SJSA1 (cell line): ENCODE measurements at regions not wholly inside any gene's neighbourhood (a gene's known extent, or its start where the extent isn't known, plus 50 kb on each side); places are given as distances from the start of the nearest gene placed in this dataset.
"Not testable (repeated sequence)": the region's sequence is repeated elsewhere in the genome, so short reads cannot be mapped to it uniquely, and the experiment has no call there.

ENCODE experiments used
- DNase-seq, 2 experiments: peaks; one replicate each; pipeline ENCODE4 v3.0.0-alpha.2; 2015 to 2020; ENCODE audit warnings: low spot score in 2 of 2, low read depth in 1 of 2
- H3K27ac ChIP-seq: fragments of 250-450 bp; sonication (Bioruptor Pico); 2 replicates; pipeline ENCODE4 v1.5.1; 2020; ENCODE audit warnings: mild to moderate bottlenecking, moderate library complexity
- H3K27me3 ChIP-seq: fragments of 250-450 bp; sonication (Bioruptor Pico); replicated peaks from 2 replicates; pipeline ENCODE4 v1.5.1; 2020; ENCODE audit warnings: mild to moderate bottlenecking, moderate library complexity
- H3K36me3 ChIP-seq: fragments of 250-450 bp; sonication (Bioruptor Pico); 2 replicates; pipeline ENCODE4 v1.5.1; 2020; ENCODE audit warnings: mild to moderate bottlenecking
- H3K4me1 ChIP-seq: fragments of 250-450 bp; sonication (Bioruptor Pico); replicated peaks from 2 replicates; pipeline ENCODE4 v1.6.1; 2021; ENCODE audit warnings: mild to moderate bottlenecking
- H3K4me3 ChIP-seq: fragments of 250-450 bp; sonication (Bioruptor Pico); 2 replicates; pipeline ENCODE4 v1.5.1; 2020; ENCODE audit warnings: mild to moderate bottlenecking
- H3K9me3 ChIP-seq: fragments of 250-450 bp; sonication (Bioruptor Pico); replicated peaks from 2 replicates; pipeline ENCODE4 v1.5.1; 2020; ENCODE audit warnings: mild to moderate bottlenecking

DNA sequence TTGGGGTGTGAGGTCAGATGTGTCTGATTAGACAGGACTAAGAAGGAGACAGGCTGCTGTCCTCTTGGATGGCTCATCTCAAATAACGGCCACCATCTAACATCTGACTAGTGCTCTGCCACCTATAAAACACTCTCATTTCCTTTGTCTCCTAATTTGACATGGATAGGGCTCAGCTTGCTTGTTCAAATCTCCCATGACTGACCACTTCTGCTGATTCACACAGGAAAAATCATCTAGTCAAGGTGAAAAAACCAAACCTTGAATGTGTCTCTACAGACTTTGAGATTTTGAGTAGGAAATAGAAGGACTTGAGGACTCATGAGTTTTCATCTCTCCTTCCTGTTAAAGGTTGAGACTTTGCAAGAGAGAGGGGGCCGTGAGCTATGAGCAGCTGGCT lies 150.6 kb downstream of the IER5 start:
- Histone ChIP-seq H3K4me1 (no peaks in the 10 kb centered on the region), H3K36me3 (no peaks in the 10 kb centered on the region), H3K4me3 (no peak overlapping the region), H3K9me3 (no peaks in the 10 kb centered on the region), H3K27ac (no peak overlapping the region), H3K27me3 (0 out of 2 replicates have a peak, but pooled peaks cover 3% of the 10 kb centered on the region)
- DNase-seq, result no peak

- H3K9me3 ChIP-seq, H3K27me3 ChIP-seq, H3K4me3 ChIP-seq, H3K4me1 ChIP-seq, H3K27ac ChIP-seq, DNase-seq, H3K36me3 ChIP-seq: not testable (repeated sequence)
Observed at GRCh38 chr1:181246320-181246719, 157.8 kb downstream of the IER5 start.

DNA sequence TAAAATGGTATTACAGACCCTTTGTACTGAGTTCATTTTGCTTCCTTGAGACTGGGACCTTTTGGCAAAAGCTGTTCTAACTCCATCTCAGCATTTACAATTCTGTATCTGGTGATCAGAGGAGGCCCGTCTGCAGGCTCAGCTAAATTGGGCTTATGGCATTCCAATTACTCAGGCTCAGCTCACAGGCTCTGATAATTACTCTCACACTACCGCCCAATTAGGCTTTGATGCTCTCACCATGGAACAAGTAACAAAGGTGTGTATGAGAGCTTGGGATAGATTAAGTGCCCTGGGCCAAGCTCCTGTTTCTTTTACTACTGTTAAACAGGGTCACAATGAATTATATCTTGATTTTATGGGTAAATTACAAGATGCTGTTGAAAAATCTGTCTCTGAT lies 159.9 kb downstream of the IER5 start:
- not testable (repeated sequence) for DNase-seq, H3K9me3 ChIP-seq, H3K4me1 ChIP-seq, H3K27ac ChIP-seq, H3K36me3 ChIP-seq, H3K4me3 ChIP-seq, H3K27me3 ChIP-seq

DNA sequence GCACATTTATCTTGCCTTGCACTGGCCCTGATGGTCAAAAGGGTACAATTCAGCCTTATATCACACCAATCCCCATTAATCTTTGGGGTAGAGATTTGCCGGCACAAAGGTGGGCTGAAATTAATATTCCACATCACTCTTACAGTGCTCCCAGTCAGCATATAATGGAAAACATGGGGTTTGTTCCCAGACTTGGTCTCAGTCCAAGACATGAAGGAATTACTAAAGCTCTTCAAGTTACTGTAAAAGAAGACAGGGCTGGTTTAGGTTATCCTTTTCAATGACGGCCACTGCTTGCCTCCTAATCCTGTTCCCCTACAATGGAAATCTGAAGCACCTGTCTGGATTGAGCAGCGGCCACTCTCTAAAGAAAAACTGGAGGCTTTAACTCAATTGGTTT lies 160.7 kb downstream of the IER5 start:
- Histone ChIP-seq H3K36me3 (no peaks in the 10 kb centered on the region), H3K9me3 (no peaks in the 10 kb centered on the region), H3K4me3 (no peak overlapping the region), H3K4me1 (no peaks in the 10 kb centered on the region), H3K27ac (no peak overlapping the region), H3K27me3 (no peaks in the 10 kb centered on the region)
- DNase-seq, result no peak

DNA sequence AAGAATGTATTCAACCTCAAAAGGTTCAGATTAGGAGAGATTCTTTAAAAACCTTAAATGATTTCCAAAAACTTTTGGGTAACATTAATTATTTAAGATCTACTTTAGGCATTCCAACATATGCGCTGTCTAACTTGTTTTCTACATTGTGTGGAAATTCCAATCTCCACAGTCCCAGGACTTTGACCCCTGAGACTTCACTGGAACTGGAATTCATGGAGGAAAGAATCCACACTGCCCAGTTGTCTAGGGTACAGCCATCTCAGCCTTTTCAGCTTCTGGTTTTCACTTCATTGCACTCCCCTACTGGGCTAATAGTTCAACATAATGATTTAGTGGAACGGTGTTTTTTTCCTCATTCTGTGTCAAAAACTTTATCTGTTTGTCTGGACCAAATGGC lies 161.5 kb downstream of the IER5 start:
- no peaks in the 10 kb centered on the region for H3K27me3 ChIP-seq
- H3K9me3 ChIP-seq, result no peaks in the 10 kb centered on the region
- no peaks in the 10 kb centered on the region for H3K36me3 ChIP-seq
- H3K4me1 ChIP-seq, result no peaks in the 10 kb centered on the region
- no peak overlapping the region for H3K4me3 ChIP-seq
- DNase-seq, result no peak
- no peak overlapping the region for H3K27ac ChIP-seq

- H3K4me1 ChIP-seq, result no peaks in the 10 kb centered on the region
- no peak for DNase-seq
- no peaks in the 10 kb centered on the region for H3K9me3 ChIP-seq
Observed at GRCh38 chr1:181251001-181251712, 162.7 kb downstream of the IER5 start.

GRCh38 chr1:181251713-181252075 lies 163.2 kb downstream of the IER5 start:
- Histone ChIP-seq H3K9me3 (no peaks in the 10 kb centered on the region), H3K27ac (no peak overlapping the region), H3K4me3 (no peak overlapping the region), H3K36me3 (no peaks in the 10 kb centered on the region), H3K4me1 (no peaks in the 10 kb centered on the region), H3K27me3 (no peaks in the 10 kb centered on the region)
- DNase-seq, result no peak

More at GRCh38 chr1:181251001-181251712, 162.7 kb downstream of the IER5 start:
- no peaks in the 10 kb centered on the region for H3K27me3 ChIP-seq
- H3K4me3 ChIP-seq, result no peak overlapping the region
- no peak overlapping the region for H3K27ac ChIP-seq
- H3K36me3 ChIP-seq, result no peaks in the 10 kb centered on the region

- not testable (repeated sequence) for H3K4me1 ChIP-seq, H3K4me3 ChIP-seq, H3K27me3 ChIP-seq, H3K9me3 ChIP-seq, H3K27ac ChIP-seq, H3K36me3 ChIP-seq, DNase-seq
Observed at GRCh38 chr1:181253601-181254000, 165.1 kb downstream of the IER5 start.

DNA sequence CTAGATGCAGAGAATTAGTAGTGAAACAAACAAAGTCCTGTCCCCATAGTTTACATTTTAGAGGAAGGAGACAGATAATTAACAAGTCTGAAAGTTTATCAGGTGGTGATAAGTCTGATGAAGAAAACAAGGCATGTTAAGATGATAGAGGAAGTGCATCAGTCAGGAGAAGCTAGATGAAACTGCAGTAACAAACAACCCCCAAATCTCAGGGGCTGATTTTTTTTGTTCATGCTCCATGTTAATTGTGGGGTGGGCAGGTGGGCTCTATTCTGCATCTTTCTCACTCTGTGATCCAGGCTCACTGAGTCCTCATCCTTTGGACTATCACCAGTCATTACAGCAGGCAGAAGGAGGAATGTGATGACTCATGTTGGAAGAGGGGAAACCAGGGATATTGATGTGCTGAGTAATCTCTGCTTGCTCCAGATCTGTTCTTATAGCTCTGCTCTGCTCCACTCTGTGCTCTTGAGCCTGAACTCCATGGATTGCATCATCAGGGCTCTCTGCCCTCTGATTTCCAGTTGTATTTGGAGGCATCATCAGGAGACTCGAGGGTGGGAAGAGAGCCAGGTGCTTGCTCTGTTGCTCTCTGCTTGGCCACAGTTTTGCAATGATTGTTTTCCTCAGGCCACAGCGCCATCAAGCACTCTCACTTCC lies 166.9 kb downstream of the IER5 start:
- Histone ChIP-seq H3K4me3 (no peak overlapping the region), H3K4me1 (no peaks in the 10 kb centered on the region), H3K36me3 (no peaks in the 10 kb centered on the region), H3K9me3 (no peaks in the 10 kb centered on the region), H3K27me3 (no peaks in the 10 kb centered on the region), H3K27ac (no peak overlapping the region)
- DNase-seq, result no peak

DNA sequence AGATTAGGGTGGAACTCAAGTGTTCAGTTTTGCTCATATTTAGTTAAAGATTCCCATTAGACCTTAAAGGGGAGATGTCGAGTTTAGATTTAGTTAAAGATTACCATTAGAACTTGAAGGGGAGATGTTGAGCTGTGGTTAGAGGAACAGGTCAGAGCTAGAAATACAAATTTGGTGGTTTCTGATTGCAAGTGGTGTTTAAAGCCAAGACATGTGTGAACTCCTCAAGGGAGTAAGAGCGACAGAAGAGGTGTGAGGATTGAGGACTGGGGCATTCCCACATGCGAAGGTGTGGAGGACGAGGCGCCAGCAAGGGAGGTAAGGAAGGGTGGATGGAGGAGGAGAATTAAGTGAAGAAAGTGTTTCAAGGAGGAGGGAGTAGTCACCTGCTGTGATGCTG lies 168.6 kb downstream of the IER5 start:
- H3K27ac ChIP-seq, result no peak overlapping the region
- H3K4me1 ChIP-seq, result no peaks in the 10 kb centered on the region
- no peaks in the 10 kb centered on the region for H3K36me3 ChIP-seq
- H3K4me3 ChIP-seq, result no peak overlapping the region
- no peaks in the 10 kb centered on the region for H3K9me3 ChIP-seq
- no peak for DNase-seq
- H3K27me3 ChIP-seq, result no peaks in the 10 kb centered on the region

DNA sequence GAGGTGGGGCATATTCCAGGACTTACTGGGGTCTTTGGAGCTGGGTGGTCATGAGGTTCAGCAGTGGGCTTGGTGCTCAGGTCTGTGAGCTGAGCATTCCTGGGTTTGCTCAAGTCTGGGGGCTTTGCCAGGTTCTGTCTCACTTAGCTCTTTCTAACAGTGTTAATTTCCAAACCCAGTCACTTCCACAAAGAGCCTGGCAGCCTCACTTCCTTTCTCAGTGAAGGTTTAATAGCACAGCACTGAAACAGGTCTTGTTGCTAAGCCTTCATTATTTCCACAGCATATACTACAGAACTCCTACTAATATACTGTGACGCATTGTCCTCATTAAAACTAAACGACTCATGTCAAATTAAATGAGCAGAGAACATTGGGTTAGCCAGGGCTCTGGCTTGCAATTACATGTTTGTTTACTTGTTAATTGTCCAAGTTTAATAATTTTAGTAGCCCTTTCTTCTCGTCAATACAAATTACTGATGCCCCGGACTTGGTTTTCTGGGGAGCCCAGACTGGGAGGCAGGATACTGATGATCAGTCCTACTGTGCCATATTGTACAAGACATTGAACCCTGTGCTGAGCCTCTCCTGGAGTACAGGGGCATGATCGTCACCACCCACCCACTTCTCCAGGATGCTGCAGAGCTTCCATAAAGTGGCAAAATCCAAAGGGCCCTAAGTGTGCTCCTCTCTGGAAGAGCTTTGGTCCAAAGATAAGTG lies 170.7 kb downstream of the IER5 start:
- Histone ChIP-seq H3K9me3 (no peaks in the 10 kb centered on the region), H3K36me3 (no peaks in the 10 kb centered on the region)
- DNase-seq, result no peak

GRCh38 chr1:181260271-181260670 lies 171.8 kb downstream of the IER5 start:
- Histone ChIP-seq H3K27me3 (no peaks in the 10 kb centered on the region), H3K27ac (no peak overlapping the region), H3K9me3 (no peaks in the 10 kb centered on the region), H3K4me3 (no peak overlapping the region), H3K4me1 (no peaks in the 10 kb centered on the region), H3K36me3 (no peaks in the 10 kb centered on the region)
- no peak for DNase-seq

More for the DNA sequence above, 170.7 kb downstream of the IER5 start:
- Histone ChIP-seq H3K4me3 (no peak overlapping the region), H3K4me1 (no peaks in the 10 kb centered on the region), H3K27ac (no peak overlapping the region), H3K27me3 (no peaks in the 10 kb centered on the region)

- no peak overlapping the region for H3K4me3 ChIP-seq
- H3K27me3 ChIP-seq, result no peaks in the 10 kb centered on the region
- no peaks in the 10 kb centered on the region for H3K9me3 ChIP-seq
- H3K4me1 ChIP-seq, result no peaks in the 10 kb centered on the region
- DNase-seq, result no peak
- no peaks in the 10 kb centered on the region for H3K36me3 ChIP-seq
- no peak overlapping the region for H3K27ac ChIP-seq
Observed at GRCh38 chr1:181260994-181261393, 172.5 kb downstream of the IER5 start.

DNA sequence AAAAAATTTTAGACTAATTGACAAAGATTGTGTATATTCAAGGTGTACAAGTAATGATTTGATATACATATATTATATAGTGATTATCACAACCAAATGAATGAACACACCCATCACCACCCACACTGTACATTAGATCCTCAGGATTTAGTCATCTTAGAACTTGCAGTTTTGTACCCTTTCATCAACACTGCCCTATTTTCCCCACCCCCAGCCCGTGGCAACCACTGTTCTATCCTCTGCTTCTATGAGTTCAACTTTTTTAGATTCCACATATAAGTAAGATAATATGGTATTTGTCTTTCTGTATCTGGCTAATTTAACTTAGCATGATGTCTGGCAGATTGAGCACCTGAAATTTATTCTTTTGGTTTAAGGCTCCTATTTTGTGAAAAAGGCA lies 173.6 kb downstream of the IER5 start:
- no peak for DNase-seq
- H3K4me1 ChIP-seq, result no peaks in the 10 kb centered on the region
- no peak overlapping the region for H3K27ac ChIP-seq
- H3K27me3 ChIP-seq, result no peaks in the 10 kb centered on the region
- H3K36me3 ChIP-seq, result no peaks in the 10 kb centered on the region
- no peak overlapping the region for H3K4me3 ChIP-seq
- H3K9me3 ChIP-seq, result no peaks in the 10 kb centered on the region
